Tibial nerve (tissue), 4 donors: ENCODE measurements at regions not wholly inside any gene's neighbourhood (a gene's known extent, or its start where the extent isn't known, plus 50 kb on each side); places are given as distances from the start of the nearest gene placed in this dataset.

ENCODE experiments used
- DNase-seq, 2 donors: peaks; one replicate each; pipeline ENCODE4 v3.0.0-alpha.2; 2019; ENCODE audit warnings: low spot score in 2 of 2
- H3K27ac ChIP-seq, 4 donors: fragments of 200-600 bp; sonication (generic) in 3 of 4; one replicate each; pipeline ENCODE4 v1.5.1; 2017 to 2019; ENCODE audit warnings: mild to moderate bottlenecking in 1 of 4
- H3K27me3 ChIP-seq, 2 donors: fragments of 200-600 bp; sonication (generic) in 1 of 2; one replicate each; pipeline versions ENCODE4 v1.5.1 to v1.6.0; 2017 to 2019
- H3K36me3 ChIP-seq, 3 donors: fragments of 200-600 bp; sonication (generic); one replicate each; pipeline ENCODE4 v1.5.1; 2018 to 2019
- H3K4me1 ChIP-seq, 4 donors: fragments of 200-600 bp; sonication (generic) in 3 of 4; one replicate each; pipeline ENCODE4 v1.5.1; 2017 to 2019
- H3K4me3 ChIP-seq, 4 donors: fragments of 200-600 bp; sonication (generic) in 3 of 4; one replicate each; pipeline ENCODE4 v1.5.1; 2017 to 2019; ENCODE audit warnings: mild to moderate bottlenecking in 1 of 4, moderate library complexity in 1 of 4
- H3K9me3 ChIP-seq, 4 donors: fragments of 200-600 bp; sonication (generic) in 3 of 4; one replicate each; pipeline ENCODE4 v1.5.1; 2017 to 2019
- EP300 ChIP-seq, 2 donors: sonication (generic); formaldehyde crosslinking; IDR thresholded peaks; one replicate each; pipeline ENCODE4 v1.6.1; 2017; ENCODE audit warnings: antibody characterized with exemption in 2 of 2, mild to moderate bottlenecking in 1 of 2
- POLR2A ChIP-seq, 2 donors: fragments of 450-650 bp; IDR thresholded peaks; one replicate each; pipeline ENCODE4 v1.6.1; 2017; ENCODE audit warnings: antibody characterized with exemption in 2 of 2, mild to moderate bottlenecking in 2 of 2, moderate library complexity in 2 of 2
- WGBS, 2 donors: methylation state at CpG; one replicate each; pipeline ENCODE4 v1.1.5; 2018; 5-methylcytosine and 5-hydroxymethylcytosine counted together
- TF ChIP-seq, protein P1 (sequence below), 5 experiments: fragments of 200-600 bp in 3 of 5; fragments of 450-650 bp in 2 of 5; sonication (generic) in 3 of 5; IDR thresholded peaks; one replicate each; pipeline ENCODE4 v1.5.1; 2016 to 2019; ENCODE audit warnings: antibody characterized with exemption in 5 of 5, mild to moderate bottlenecking in 3 of 5, moderate library complexity in 2 of 5

- no peaks in the 10 kb centered on the region for H3K4me1 ChIP-seq
- 70 to 80% methylated on average over 4 of the region's 4 CpGs for WGBS, 2 donors
- TF ChIP-seq EP300 (IDR thresholded peaks at IDR 0.05) (no peak), POLR2A (IDR thresholded peaks at IDR 0.05) (no peak)
- TF ChIP-seq, protein P1, sequence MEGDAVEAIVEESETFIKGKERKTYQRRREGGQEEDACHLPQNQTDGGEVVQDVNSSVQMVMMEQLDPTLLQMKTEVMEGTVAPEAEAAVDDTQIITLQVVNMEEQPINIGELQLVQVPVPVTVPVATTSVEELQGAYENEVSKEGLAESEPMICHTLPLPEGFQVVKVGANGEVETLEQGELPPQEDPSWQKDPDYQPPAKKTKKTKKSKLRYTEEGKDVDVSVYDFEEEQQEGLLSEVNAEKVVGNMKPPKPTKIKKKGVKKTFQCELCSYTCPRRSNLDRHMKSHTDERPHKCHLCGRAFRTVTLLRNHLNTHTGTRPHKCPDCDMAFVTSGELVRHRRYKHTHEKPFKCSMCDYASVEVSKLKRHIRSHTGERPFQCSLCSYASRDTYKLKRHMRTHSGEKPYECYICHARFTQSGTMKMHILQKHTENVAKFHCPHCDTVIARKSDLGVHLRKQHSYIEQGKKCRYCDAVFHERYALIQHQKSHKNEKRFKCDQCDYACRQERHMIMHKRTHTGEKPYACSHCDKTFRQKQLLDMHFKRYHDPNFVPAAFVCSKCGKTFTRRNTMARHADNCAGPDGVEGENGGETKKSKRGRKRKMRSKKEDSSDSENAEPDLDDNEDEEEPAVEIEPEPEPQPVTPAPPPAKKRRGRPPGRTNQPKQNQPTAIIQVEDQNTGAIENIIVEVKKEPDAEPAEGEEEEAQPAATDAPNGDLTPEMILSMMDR (IDR thresholded peaks at IDR 0.05) = no peak
- peaks cover 0 to 6% (median 0%) of the 10 kb centered on the region in 4 donors for H3K9me3 ChIP-seq
- H3K36me3 ChIP-seq = no peaks in the 10 kb centered on the region
- no peak overlapping the region for H3K4me3 ChIP-seq
- DNase-seq = no peak
- no peaks in the 10 kb centered on the region for H3K27me3 ChIP-seq
- no peak overlapping the region for H3K27ac ChIP-seq
These were observed 209.4 kb downstream of the DTWD2 start for GRCh38 chr5:118778941-118779340.

GRCh38 chr5:118777189-118777736 lies 211.1 kb downstream of the DTWD2 start:
- no peaks in the 10 kb centered on the region for H3K36me3 ChIP-seq
- H3K4me1 ChIP-seq = no peaks in the 10 kb centered on the region
- 86 to 91% methylated on average over 3 of the region's 3 CpGs for WGBS, 2 donors
- TF ChIP-seq, protein P1 (IDR thresholded peaks at IDR 0.05) = no peak
- no peak for TF ChIP-seq POLR2A (IDR thresholded peaks at IDR 0.05)
- no peak for TF ChIP-seq EP300 (IDR thresholded peaks at IDR 0.05)
- peaks cover 0 to 3% (median 0%) of the 10 kb centered on the region in 4 donors for H3K9me3 ChIP-seq
- H3K4me3 ChIP-seq = no peak overlapping the region
- no peak overlapping the region for H3K27ac ChIP-seq
- H3K27me3 ChIP-seq = no peaks in the 10 kb centered on the region
- DNase-seq = no peak

DNA sequence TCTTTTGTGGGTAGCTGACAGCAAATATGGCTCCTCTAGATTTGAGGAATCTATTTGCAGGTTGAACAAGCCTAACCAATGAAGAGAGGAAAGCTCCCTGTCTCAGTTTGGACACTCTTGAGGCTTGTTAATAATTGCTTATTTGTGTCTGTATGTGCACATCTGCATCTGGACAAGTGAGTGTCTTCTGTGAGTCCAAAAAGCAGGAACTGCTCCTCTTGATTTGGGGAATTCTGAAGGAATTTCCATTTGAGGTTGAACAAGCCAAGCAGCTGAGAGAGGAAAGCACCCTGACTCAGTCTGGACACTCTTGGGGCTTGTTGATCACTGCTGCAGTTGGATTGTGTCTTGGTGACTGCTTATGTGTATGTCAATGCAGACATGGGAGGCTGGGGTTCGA lies 211.6 kb downstream of the DTWD2 start:
- Histone ChIP-seq H3K36me3 (no peaks in the 10 kb centered on the region), H3K4me1 (no peaks in the 10 kb centered on the region), H3K27ac (no peak overlapping the region), H3K4me3 (no peak overlapping the region), H3K27me3 (no peaks in the 10 kb centered on the region), H3K9me3 (no peaks in the 10 kb centered on the region)
- WGBS, 2 donors = 82 to 94% methylated on average over 1 of the region's 1 CpG
- no peak for DNase-seq
- TF ChIP-seq POLR2A (IDR thresholded peaks at IDR 0.05) (no peak), EP300 (IDR thresholded peaks at IDR 0.05) (no peak)
- TF ChIP-seq, protein P1 (IDR thresholded peaks at IDR 0.05) = no peak

DNA sequence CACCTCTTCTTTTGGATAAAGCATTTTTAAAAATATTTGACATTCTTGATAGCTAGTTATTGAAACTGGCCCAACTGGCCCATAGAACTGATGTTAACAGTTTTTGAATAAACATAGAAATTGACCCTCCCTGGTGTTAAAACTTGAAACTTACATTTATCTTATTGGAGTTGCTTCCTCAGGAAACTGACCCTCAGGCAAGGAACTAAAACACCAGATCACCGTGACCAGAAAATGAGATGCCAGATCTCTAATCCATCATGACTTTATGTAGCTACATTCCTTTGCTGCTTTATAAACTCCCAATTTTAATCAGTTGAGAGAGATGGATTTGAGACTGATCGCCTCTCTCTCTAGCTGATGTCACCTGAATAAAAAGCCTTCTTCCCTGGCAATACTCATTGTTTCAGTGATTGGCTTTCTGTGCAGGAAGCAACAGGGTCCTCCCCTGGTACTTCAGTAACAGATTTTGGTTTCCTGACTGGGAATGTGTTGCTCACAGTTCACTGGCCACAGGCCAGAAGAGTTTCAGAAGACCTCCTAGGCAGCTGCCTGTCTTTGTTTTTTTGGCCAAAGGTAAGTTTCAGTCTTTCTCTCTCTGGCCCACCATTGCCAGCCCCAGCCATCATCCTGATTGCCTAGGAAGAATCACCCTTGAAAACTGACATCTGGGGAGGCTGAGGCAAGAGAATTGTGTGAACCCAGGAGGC lies 212.4 kb downstream of the DTWD2 start:
- Histone ChIP-seq H3K9me3 (no peaks in the 10 kb centered on the region), H3K36me3 (no peaks in the 10 kb centered on the region), H3K27me3 (no peaks in the 10 kb centered on the region), H3K4me1 (no peaks in the 10 kb centered on the region), H3K27ac (no peak overlapping the region), H3K4me3 (no peak overlapping the region)
- no peak for DNase-seq
- WGBS, 2 donors = 75 to 76% methylated on average over 2 of the region's 2 CpGs
- TF ChIP-seq EP300 (IDR thresholded peaks at IDR 0.05) = no peak
- no peak for TF ChIP-seq POLR2A (IDR thresholded peaks at IDR 0.05)
- TF ChIP-seq, protein P1 (IDR thresholded peaks at IDR 0.05) = no peak

DNA sequence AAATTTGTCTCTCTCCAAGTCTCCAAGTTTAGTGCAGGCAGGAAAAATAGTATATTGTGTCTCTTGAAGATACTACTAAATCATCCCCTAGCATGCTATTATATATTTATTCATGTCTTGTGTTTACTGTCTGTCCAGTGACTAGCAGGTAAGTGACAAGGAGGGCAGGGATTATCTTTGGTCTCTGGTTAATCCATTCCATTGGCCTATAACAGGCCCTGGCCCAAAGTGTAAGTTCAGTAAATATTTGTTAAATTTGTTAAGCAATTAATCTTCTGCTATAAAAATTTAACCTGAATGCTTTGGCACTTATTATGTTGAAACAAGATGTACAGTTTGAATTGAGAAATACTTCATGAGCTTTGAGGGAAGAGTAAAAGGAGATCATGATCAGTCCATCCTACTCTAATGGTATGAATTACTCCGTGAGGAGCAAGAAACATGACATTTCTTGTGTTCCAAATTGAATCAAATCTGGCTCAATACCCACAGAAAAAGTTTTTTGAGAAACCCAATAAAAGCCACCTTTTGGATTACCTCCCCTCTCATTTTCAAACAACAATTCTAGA lies 219.7 kb downstream of the DTWD2 start:
- TF ChIP-seq POLR2A (IDR thresholded peaks at IDR 0.05) (no peak), EP300 (IDR thresholded peaks at IDR 0.05) (no peak)
- TF ChIP-seq, protein P1 (IDR thresholded peaks at IDR 0.05) = no peak
- H3K9me3 ChIP-seq = peaks cover 0 to 8% (median 0%) of the 10 kb centered on the region in 4 donors
- no peaks in the 10 kb centered on the region for H3K36me3 ChIP-seq
- DNase-seq = no peak
- H3K27ac ChIP-seq = no peak overlapping the region
- H3K27me3 ChIP-seq = no peaks in the 10 kb centered on the region
- WGBS, 2 donors = 89 to 98% methylated on average over 1 of the region's 1 CpG
- no peak overlapping the region for H3K4me3 ChIP-seq
- no peaks in the 10 kb centered on the region for H3K4me1 ChIP-seq
